ENCODE measurements at regions not wholly inside any gene's neighbourhood (a gene's known extent, or its start where the extent isn't known, plus 50 kb on each side); places are given as distances from the start of the nearest gene placed in this dataset.

DNA sequence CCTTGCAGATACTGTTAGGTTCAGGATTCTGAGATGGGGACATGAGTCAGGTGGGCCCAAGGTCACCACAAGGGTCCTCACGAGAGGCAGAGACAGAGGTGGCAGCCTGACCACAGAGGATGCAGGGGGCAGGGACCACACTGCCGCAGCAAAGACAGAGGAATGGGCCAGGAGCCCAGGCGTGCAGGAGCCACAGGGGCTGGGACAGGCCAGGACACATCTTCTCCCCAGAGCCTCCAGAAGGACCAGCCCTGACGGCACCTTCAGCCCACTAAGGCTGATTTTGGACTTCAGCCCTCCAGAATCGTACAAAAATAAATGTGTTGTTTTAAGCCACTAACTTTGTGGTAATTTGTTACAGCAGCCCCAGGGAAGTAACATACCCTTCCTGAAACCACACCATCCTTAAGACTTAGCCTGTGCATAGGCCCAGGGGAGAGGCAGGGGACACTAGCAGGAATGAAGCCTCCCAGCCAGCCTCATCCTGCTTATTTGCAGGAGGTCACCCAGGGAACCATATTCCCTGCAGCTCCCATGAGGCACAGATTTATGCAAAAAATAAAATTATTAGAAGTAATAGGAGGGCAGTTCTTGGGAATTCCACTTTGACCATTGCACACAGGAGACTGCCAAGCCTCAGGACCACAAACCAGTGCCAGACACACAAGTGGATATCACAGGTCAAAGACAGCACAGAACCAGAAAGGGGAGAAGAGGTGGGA lies 119.3 kb upstream of the CST7 start:
- 59 to 66% methylated on average over 2 to 4 of the region's 5 CpGs for WGBS, 2 donors
- no peaks in the 10 kb centered on the region for H3K27me3 ChIP-seq
- DNase-seq = no peak
- no peak overlapping the region for H3K27ac ChIP-seq
- TF ChIP-seq CTCF (IDR thresholded peaks at IDR 0.05) (no peak), POLR2A (IDR thresholded peaks at IDR 0.05) (no peak)
- intact Hi-C loops (cut with DNase I) = no loop called here
- H3K4me3 ChIP-seq = no peak overlapping the region
- no peaks in the 10 kb centered on the region for H3K9me3 ChIP-seq
- no peaks in the 10 kb centered on the region for H3K4me1 ChIP-seq
- no peaks in the 10 kb centered on the region for H3K36me3 ChIP-seq

GRCh38 chr20:24830649-24831048 lies 118.4 kb upstream of the CST7 start:
- no peaks in the 10 kb centered on the region for H3K27me3 ChIP-seq
- no peak for TF ChIP-seq POLR2A (IDR thresholded peaks at IDR 0.05)
- TF ChIP-seq CTCF (IDR thresholded peaks at IDR 0.05) = no peak
- DNase-seq = no peak
- 59 to 86% methylated on average over 3 of the region's 3 CpGs for WGBS, 2 donors
- no peaks in the 10 kb centered on the region for H3K9me3 ChIP-seq
- H3K4me3 ChIP-seq = no peak overlapping the region
- intact Hi-C loops (cut with DNase I) = no loop called here
- H3K27ac ChIP-seq = no peak overlapping the region
- no peaks in the 10 kb centered on the region for H3K4me1 ChIP-seq
- H3K36me3 ChIP-seq = no peaks in the 10 kb centered on the region

DNA sequence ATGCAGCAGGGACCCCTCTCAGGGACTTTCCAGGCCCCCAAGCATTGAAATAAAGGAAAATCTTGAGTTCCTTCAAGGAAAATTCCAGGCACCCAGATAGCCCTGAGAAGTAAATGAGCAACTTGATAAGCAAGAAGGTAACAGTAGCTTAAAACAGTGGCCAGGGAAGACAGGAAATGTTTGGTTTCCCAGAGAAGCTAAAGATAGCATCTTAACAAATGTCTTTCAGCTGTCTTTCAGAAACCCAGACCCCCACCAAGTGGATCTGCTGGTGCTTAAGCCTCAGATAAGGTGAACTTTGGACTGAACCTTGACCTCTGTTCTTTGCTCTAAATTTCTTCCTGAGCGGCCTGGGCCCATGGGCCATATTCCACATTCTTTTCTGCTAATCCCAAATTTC lies 117.8 kb upstream of the CST7 start:
- Histone ChIP-seq H3K9me3 (no peaks in the 10 kb centered on the region), H3K36me3 (no peaks in the 10 kb centered on the region), H3K27me3 (no peaks in the 10 kb centered on the region), H3K27ac (no peak overlapping the region), H3K4me1 (no peaks in the 10 kb centered on the region), H3K4me3 (no peak overlapping the region)
- 88 to 89% methylated on average over 1 of the region's 1 CpG for WGBS, 2 donors
- DNase-seq = no peak
- no peak for TF ChIP-seq CTCF (IDR thresholded peaks at IDR 0.05)
- no peak for TF ChIP-seq POLR2A (IDR thresholded peaks at IDR 0.05)
- intact Hi-C loops (cut with DNase I) = no loop called here

- intact Hi-C loops (cut with DNase I) = no loop called here
- Histone ChIP-seq H3K27ac (no peak overlapping the region), H3K36me3 (no peaks in the 10 kb centered on the region), H3K27me3 (no peaks in the 10 kb centered on the region), H3K4me3 (no peak overlapping the region), H3K4me1 (peaks cover 0 to 1% (median 0%) of the 10 kb centered on the region in 3 donors), H3K9me3 (no peaks in the 10 kb centered on the region)
- WGBS, 2 donors = 84 to 94% methylated on average over 4 of the region's 6 CpGs
- no peak for DNase-seq
- TF ChIP-seq POLR2A (IDR thresholded peaks at IDR 0.05) (no peak), CTCF (IDR thresholded peaks at IDR 0.05) (no peak)
Observed at GRCh38 chr20:24832518-24832917, 116.6 kb upstream of the CST7 start.

DNA sequence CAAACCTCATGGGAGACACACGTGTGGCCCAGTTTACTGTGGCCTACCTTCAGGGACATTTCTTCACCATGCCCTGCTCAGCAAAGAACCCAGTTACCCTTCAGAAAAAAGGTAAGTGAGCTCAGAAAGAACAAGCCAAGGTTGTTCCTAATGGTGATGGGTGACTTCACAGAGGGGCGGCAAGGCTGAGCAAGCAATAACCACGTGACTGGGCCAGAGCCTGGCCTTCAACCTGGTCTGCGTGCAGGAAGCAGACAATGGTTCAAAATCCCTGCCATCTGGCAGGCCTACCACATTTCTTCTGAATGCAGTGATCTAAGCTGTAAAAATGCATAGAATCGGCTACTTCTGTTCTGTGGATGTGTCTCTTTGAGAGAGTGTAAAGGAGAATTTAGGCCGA lies 115.5 kb upstream of the CST7 start:
- peaks cover 0 to 5% (median 0%) of the 10 kb centered on the region in 3 donors for H3K4me1 ChIP-seq
- WGBS, 2 donors = 61 to 62% methylated on average over 4 to 6 of the region's 6 CpGs
- no peaks in the 10 kb centered on the region for H3K27me3 ChIP-seq
- H3K27ac ChIP-seq = no peak overlapping the region
- H3K9me3 ChIP-seq = no peaks in the 10 kb centered on the region
- H3K36me3 ChIP-seq = no peaks in the 10 kb centered on the region
- DNase-seq = no peak
- TF ChIP-seq CTCF (IDR thresholded peaks at IDR 0.05) (no peak), POLR2A (IDR thresholded peaks at IDR 0.05) (no peak)
- intact Hi-C loops (cut with DNase I) = no loop called here
- H3K4me3 ChIP-seq = no peak overlapping the region

Data from esophagus squamous epithelium (tissue), 5 donors.